OCI-LY7 (cell line): ENCODE measurements at regions not wholly inside any gene's neighbourhood (a gene's known extent, or its start where the extent isn't known, plus 50 kb on each side); places are given as distances from the start of the nearest gene placed in this dataset.
A peak's percentile ranks its signal among the peaks of the same experiment; 100 is the strongest.

Experiments
- BruUV-seq: library from RNA; stranded (reverse); fragments of 400-500 nt; replicated peaks from 2 replicates; lab custom pipeline; 2021; lab: Mats Ljungman, UMichigan
- CTCF ChIA-PET: fragments of 300-600 bp; sonication (Branson Sonifier 250); formaldehyde crosslinking; loops from one replicate; lab custom pipeline; 2022; ENCODE audit warnings: antibody characterized with exemption; ENCODE audit not compliant: unreplicated experiment; lab: Charles Lee
- POLR2A ChIA-PET: fragments of 300-600 bp; sonication (Branson Sonifier 250); formaldehyde crosslinking; loops from one replicate; lab custom pipeline; 2022; ENCODE audit warnings: antibody characterized with exemption; lab: Charles Lee
- DNase-seq: peaks from one replicate; pipeline ENCODE4 v3.0.0-alpha.2; 2015; ENCODE audit warnings: low spot score
- H2AFZ ChIP-seq: fragments of 200-600 bp; sonication (generic), shearing (Covaris generic); 2 replicates; pipeline ENCODE4 v1.6.1; 2014; ENCODE audit warnings: mild to moderate bottlenecking, antibody characterized with exemption, low read length, moderate library complexity
- H3K27ac ChIP-seq: fragments of 200-600 bp; sonication (generic); 2 replicates; pipeline ENCODE4 v1.5.1; 2014; ENCODE audit warnings: mixed run types, low read depth, mild to moderate bottlenecking, moderate library complexity, low read length, inconsistent platforms; ENCODE audit not compliant: poor library complexity, severe bottlenecking
- H3K36me3 ChIP-seq: fragments of 200-600 bp; sonication (generic); 2 replicates; pipeline ENCODE4 v1.6.1; 2014; ENCODE audit warnings: mild to moderate bottlenecking, antibody characterized with exemption, low read length, moderate library complexity, mixed read lengths; ENCODE audit not compliant: insufficient read depth
- H3K4me1 ChIP-seq: fragments of 200-600 bp; sonication (generic); 2 replicates; pipeline ENCODE4 v1.5.1; 2014; ENCODE audit warnings: mild to moderate bottlenecking, low read length; ENCODE audit not compliant: insufficient read depth, poor library complexity, severe bottlenecking
- H3K4me2 ChIP-seq: fragments of 200-600 bp; sonication (generic); 2 replicates; pipeline ENCODE4 v1.6.1; 2014; ENCODE audit warnings: mild to moderate bottlenecking, low read length
- H3K4me3 ChIP-seq: fragments of 200-600 bp; sonication (generic); 2 replicates; pipeline ENCODE4 v1.5.1; 2014; ENCODE audit warnings: mild to moderate bottlenecking, low read depth, low read length; ENCODE audit not compliant: poor library complexity, severe bottlenecking
- H3K79me2 ChIP-seq: fragments of 200-600 bp; sonication (generic); 2 replicates; pipeline ENCODE4 v1.6.1; 2016; ENCODE audit warnings: low read depth, mild to moderate bottlenecking, low read length, moderate library complexity, mixed read lengths; ENCODE audit not compliant: insufficient read depth
- H3K9me2 ChIP-seq: fragments of 200-600 bp; sonication (generic); 2 replicates; pipeline ENCODE4 v1.6.1; 2016; ENCODE audit warnings: mild to moderate bottlenecking, low read length, mixed read lengths; ENCODE audit not compliant: insufficient read depth
- H3K9me3 ChIP-seq: fragments of 200-600 bp; sonication (generic); 2 replicates; pipeline ENCODE4 v1.6.1; 2014; ENCODE audit warnings: mild to moderate bottlenecking, mixed run types, low read length, mixed read lengths
- H4K20me1 ChIP-seq: fragments of 200-600 bp; sonication (generic); 2 replicates; pipeline ENCODE4 v1.6.1; 2014; ENCODE audit warnings: mild to moderate bottlenecking, antibody characterized with exemption, low read length, moderate library complexity, mixed read lengths; ENCODE audit not compliant: insufficient read depth
- EZH2phosphoT487 ChIP-seq: fragments of 200-600 bp; sonication (generic); IDR thresholded peaks from 2 replicates; pipeline ENCODE4 v1.6.1; 2018; ENCODE audit warnings: low read depth, borderline replicate concordance, mild to moderate bottlenecking, mixed run types, antibody characterized with exemption, low read length, moderate library complexity, mixed read lengths
- intact Hi-C: fragments of 100-400 bp; cut with micrococcal nuclease; formaldehyde crosslinking; loops from one replicate; pipeline ENCODE4 v1.10.0; 2022; ENCODE audit not compliant: unreplicated experiment
- TF ChIP-seq, protein P1 (sequence below): fragments of 200-600 bp; sonication (generic); conservative IDR thresholded peaks from 2 replicates; pipeline ENCODE4 v1.5.1; 2014; ENCODE audit warnings: mild to moderate bottlenecking, antibody characterized with exemption, low read length, moderate library complexity, mixed read lengths

DNA sequence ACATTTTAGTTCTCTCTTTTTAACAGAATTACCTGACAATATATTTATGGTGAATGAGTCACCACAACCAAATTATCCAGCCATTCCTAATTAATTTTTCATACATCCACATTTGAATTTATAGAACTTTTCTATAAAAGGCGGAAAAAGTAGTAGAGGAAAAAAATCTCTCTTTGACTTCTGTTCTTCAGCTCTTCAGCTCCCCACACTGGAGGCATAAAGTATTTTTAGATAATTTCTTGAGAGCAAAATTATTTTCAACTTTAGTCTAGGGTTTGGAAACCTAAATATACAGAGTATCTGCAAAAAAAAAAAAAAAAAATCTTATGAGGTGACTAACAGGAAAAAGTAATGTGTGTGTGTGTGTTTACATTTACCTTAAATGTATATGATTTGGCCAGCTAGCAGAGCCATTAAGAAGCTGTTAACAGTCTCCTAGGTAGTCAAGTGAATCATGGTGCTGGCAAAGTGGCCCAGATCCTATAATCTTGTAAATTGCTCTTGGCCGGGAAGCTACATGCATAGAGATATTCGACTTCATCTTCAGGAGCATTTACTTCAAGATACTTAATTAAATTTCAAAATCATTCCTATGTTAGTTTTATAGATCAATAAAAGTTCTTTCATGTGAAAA lies 383.1 kb upstream of the STEAP1 start:
- Histone ChIP-seq H4K20me1 (no peaks in the 10 kb centered on the region), H3K4me2 (no peak overlapping the region), H2AFZ (no peak overlapping the region), H3K36me3 (no peaks in the 10 kb centered on the region), H3K79me2 (no peaks in the 10 kb centered on the region), H3K4me1 (no peaks in the 10 kb centered on the region), H3K27ac (no peak overlapping the region), H3K9me2 (no peaks in the 10 kb centered on the region), H3K4me3 (no peak overlapping the region), H3K9me3 (no peaks in the 10 kb centered on the region)
- no peak for TF ChIP-seq EZH2phosphoT487
- TF ChIP-seq, protein P1, sequence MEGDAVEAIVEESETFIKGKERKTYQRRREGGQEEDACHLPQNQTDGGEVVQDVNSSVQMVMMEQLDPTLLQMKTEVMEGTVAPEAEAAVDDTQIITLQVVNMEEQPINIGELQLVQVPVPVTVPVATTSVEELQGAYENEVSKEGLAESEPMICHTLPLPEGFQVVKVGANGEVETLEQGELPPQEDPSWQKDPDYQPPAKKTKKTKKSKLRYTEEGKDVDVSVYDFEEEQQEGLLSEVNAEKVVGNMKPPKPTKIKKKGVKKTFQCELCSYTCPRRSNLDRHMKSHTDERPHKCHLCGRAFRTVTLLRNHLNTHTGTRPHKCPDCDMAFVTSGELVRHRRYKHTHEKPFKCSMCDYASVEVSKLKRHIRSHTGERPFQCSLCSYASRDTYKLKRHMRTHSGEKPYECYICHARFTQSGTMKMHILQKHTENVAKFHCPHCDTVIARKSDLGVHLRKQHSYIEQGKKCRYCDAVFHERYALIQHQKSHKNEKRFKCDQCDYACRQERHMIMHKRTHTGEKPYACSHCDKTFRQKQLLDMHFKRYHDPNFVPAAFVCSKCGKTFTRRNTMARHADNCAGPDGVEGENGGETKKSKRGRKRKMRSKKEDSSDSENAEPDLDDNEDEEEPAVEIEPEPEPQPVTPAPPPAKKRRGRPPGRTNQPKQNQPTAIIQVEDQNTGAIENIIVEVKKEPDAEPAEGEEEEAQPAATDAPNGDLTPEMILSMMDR: peak; percentile 30; the same call in 1 of the 2 replicates
- no TSS peak for BruUV-seq
- DNase-seq: no peak
- intact Hi-C loops: no loop called here
- CTCF ChIA-PET: no interaction called here
- POLR2A ChIA-PET: interaction anchor here (0.7 kb wide), 2 partner anchors 116 to 796 kb away, joined by 4 to 5 read pairs; no protein-coding TSS in a partner anchor

GRCh38 chr7:89772276-89772675 lies 382.0 kb upstream of the STEAP1 start:
- no peak for DNase-seq
- no peaks in the 10 kb centered on the region for H4K20me1 ChIP-seq
- no peak overlapping the region for H3K4me2 ChIP-seq
- ChIA-PET CTCF (no interaction called here), POLR2A (no interaction called here)
- intact Hi-C loops: no loop called here
- H3K4me3 ChIP-seq: no peak overlapping the region
- BruUV-seq: no TSS peak
- H3K79me2 ChIP-seq: no peaks in the 10 kb centered on the region
- TF ChIP-seq, protein P1: no peak
- TF ChIP-seq EZH2phosphoT487: no peak
- no peaks in the 10 kb centered on the region for H3K36me3 ChIP-seq
- no peak overlapping the region for H3K27ac ChIP-seq
- H2AFZ ChIP-seq: no peak overlapping the region
- H3K4me1 ChIP-seq: no peaks in the 10 kb centered on the region
- H3K9me3 ChIP-seq: no peaks in the 10 kb centered on the region
- no peaks in the 10 kb centered on the region for H3K9me2 ChIP-seq

DNA sequence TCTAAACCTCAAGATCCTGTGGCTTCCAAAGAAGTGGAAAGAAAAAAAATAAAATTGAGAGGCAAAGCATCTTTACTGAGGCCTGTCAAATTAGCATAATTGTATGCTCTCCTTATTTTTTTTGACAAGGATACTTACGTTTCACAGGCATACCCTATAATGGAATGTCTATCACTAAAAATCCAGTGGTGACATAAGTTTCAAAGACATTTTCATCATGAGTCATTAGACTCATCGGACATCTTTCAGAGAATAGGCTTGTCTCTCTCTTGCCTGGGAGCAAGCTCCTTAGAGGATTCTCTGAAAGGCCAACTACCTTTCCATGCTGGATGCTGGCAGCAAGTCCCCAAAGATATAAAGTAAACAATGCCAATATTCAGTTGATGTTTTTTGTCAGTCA lies 380.7 kb upstream of the STEAP1 start:
- no peak overlapping the region for H3K4me2 ChIP-seq
- no peaks in the 10 kb centered on the region for H3K9me3 ChIP-seq
- no peaks in the 10 kb centered on the region for H3K9me2 ChIP-seq
- intact Hi-C loops: no loop called here
- H3K27ac ChIP-seq: no peak overlapping the region
- H2AFZ ChIP-seq: no peak overlapping the region
- ChIA-PET POLR2A (no interaction called here), CTCF (no interaction called here)
- no peak overlapping the region for H3K4me3 ChIP-seq
- no peaks in the 10 kb centered on the region for H4K20me1 ChIP-seq
- no peaks in the 10 kb centered on the region for H3K4me1 ChIP-seq
- H3K79me2 ChIP-seq: no peaks in the 10 kb centered on the region
- H3K36me3 ChIP-seq: no peaks in the 10 kb centered on the region
- BruUV-seq: no TSS peak
- no peak for TF ChIP-seq EZH2phosphoT487
- TF ChIP-seq, protein P1: no peak
- DNase-seq: no peak
